Keratinocyte (primary cell): ENCODE measurements at regions not wholly inside any gene's neighbourhood (a gene's known extent, or its start where the extent isn't known, plus 50 kb on each side); places are given as distances from the start of the nearest gene placed in this dataset.

ENCODE experiments used
- EZH2 ChIP-seq: IDR thresholded peaks from one replicate; pipeline ENCODE4 v1.6.1; 2012; ENCODE audit warnings: inconsistent platforms, mild to moderate bottlenecking, low read length, moderate library complexity
- TF ChIP-seq, protein P1 (sequence below), 3 experiments: IDR thresholded peaks in 1 of 3; conservative IDR thresholded peaks in 1 of 3; optimal IDR thresholded peaks in 1 of 3; 2 replicates in 2 of 3; 3 replicates in 1 of 3; pipeline versions ENCODE3 to v1.5.1; 2011; ENCODE audit warnings: low read length in 3 of 3, mild to moderate bottlenecking in 3 of 3, moderate library complexity in 2 of 3, control low read depth in 1 of 3, inconsistent platforms in 1 of 3; ENCODE audit not compliant: insufficient read depth in 2 of 3; ENCODE audit errors: extremely low read depth in 1 of 3

GRCh38 chr14:83744224-83744623 lies 1785.7 kb upstream of the FLRT2 start:
- TF ChIP-seq, protein P1, sequence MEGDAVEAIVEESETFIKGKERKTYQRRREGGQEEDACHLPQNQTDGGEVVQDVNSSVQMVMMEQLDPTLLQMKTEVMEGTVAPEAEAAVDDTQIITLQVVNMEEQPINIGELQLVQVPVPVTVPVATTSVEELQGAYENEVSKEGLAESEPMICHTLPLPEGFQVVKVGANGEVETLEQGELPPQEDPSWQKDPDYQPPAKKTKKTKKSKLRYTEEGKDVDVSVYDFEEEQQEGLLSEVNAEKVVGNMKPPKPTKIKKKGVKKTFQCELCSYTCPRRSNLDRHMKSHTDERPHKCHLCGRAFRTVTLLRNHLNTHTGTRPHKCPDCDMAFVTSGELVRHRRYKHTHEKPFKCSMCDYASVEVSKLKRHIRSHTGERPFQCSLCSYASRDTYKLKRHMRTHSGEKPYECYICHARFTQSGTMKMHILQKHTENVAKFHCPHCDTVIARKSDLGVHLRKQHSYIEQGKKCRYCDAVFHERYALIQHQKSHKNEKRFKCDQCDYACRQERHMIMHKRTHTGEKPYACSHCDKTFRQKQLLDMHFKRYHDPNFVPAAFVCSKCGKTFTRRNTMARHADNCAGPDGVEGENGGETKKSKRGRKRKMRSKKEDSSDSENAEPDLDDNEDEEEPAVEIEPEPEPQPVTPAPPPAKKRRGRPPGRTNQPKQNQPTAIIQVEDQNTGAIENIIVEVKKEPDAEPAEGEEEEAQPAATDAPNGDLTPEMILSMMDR (optimal IDR thresholded peaks at IDR 0.05 in 1 of 3, IDR thresholded peaks at IDR 0.05 in 1 of 3, conservative IDR thresholded peaks at IDR 0.05 in 1 of 3; ENCODE audit: extremely low read depth in 1 of 3, insufficient read depth in 2 of 3, low read length in 3 of 3) = no peak
- no peak for TF ChIP-seq EZH2
